ENCODE measurements at regions not wholly inside any gene's neighbourhood (a gene's known extent, or its start where the extent isn't known, plus 50 kb on each side); places are given as distances from the start of the nearest gene placed in this dataset.

DNA sequence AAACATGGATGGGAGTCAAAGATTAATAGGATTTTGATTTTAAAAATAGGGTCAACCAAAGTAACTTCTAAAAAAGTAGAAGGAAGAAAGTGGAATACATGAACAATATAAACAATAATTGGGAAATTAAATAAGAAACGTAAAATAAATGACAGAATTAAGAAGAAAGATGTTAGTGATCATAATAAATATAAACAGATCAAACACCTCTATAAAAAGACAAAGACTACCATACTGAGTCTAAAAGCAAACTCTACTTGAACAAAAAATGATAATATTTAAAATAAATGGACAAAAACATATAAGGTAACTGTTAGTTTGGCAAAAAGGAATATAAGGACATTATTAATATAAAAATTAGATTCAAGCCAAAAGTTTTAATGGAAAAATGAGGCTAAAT, 57.7 kb upstream of the ZNF618 start:
- no peak for DNase-seq (ENCODE audit: low spot score in 2 of 2)
- no peak overlapping the region for H3K4me3 ChIP-seq

GRCh38 chr9:113822315-113822714, 53.8 kb upstream of the ZNF618 start:
- Histone ChIP-seq H3K27me3 (no peaks in the 10 kb centered on the region), H3K4me3 (no peak overlapping the region), H3K27ac (no peak overlapping the region), H3K36me3 (no peaks in the 10 kb centered on the region), H3K9me3 (no peaks in the 10 kb centered on the region), H3K4me1 (no peaks in the 10 kb centered on the region)
- no peak for TF ChIP-seq EP300 (IDR thresholded peaks at IDR 0.05)
- no peak for TF ChIP-seq POLR2AphosphoS5 (IDR thresholded peaks at IDR 0.05)
- TF ChIP-seq, protein P1, sequence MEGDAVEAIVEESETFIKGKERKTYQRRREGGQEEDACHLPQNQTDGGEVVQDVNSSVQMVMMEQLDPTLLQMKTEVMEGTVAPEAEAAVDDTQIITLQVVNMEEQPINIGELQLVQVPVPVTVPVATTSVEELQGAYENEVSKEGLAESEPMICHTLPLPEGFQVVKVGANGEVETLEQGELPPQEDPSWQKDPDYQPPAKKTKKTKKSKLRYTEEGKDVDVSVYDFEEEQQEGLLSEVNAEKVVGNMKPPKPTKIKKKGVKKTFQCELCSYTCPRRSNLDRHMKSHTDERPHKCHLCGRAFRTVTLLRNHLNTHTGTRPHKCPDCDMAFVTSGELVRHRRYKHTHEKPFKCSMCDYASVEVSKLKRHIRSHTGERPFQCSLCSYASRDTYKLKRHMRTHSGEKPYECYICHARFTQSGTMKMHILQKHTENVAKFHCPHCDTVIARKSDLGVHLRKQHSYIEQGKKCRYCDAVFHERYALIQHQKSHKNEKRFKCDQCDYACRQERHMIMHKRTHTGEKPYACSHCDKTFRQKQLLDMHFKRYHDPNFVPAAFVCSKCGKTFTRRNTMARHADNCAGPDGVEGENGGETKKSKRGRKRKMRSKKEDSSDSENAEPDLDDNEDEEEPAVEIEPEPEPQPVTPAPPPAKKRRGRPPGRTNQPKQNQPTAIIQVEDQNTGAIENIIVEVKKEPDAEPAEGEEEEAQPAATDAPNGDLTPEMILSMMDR (IDR thresholded peaks at IDR 0.05), result no peak
- no peak for TF ChIP-seq POLR2A (IDR thresholded peaks at IDR 0.05)
- WGBS, result 84% methylated on average over 2 of the region's 2 CpGs
- DNase-seq (ENCODE audit: low spot score in 2 of 2), result no peak

More for the DNA sequence above, 57.7 kb upstream of the ZNF618 start:
- H3K27me3 ChIP-seq, result peaks cover 3% of the 10 kb centered on the region
- H3K27ac ChIP-seq, result no peak overlapping the region
- no peaks in the 10 kb centered on the region for H3K9me3 ChIP-seq
- TF ChIP-seq, protein P1 (IDR thresholded peaks at IDR 0.05), result no peak
- TF ChIP-seq POLR2AphosphoS5 (IDR thresholded peaks at IDR 0.05) (no peak), POLR2A (IDR thresholded peaks at IDR 0.05) (no peak), EP300 (IDR thresholded peaks at IDR 0.05) (no peak)
- no peaks in the 10 kb centered on the region for H3K4me1 ChIP-seq
- no peaks in the 10 kb centered on the region for H3K36me3 ChIP-seq
- 82% methylated on average over 1 of the region's 1 CpG for WGBS

GRCh38 chr9:113823421-113823820, 52.7 kb upstream of the ZNF618 start:
- H3K27me3 ChIP-seq, result no peaks in the 10 kb centered on the region
- H3K4me1 ChIP-seq, result peaks cover 2% of the 10 kb centered on the region
- no peak overlapping the region for H3K27ac ChIP-seq
- DNase-seq (ENCODE audit: low spot score in 2 of 2), result no peak
- TF ChIP-seq POLR2A (IDR thresholded peaks at IDR 0.05) (no peak), POLR2AphosphoS5 (IDR thresholded peaks at IDR 0.05) (no peak), EP300 (IDR thresholded peaks at IDR 0.05) (no peak)
- TF ChIP-seq, protein P1 (IDR thresholded peaks at IDR 0.05), result no peak
- H3K4me3 ChIP-seq, result no peak overlapping the region
- no peaks in the 10 kb centered on the region for H3K36me3 ChIP-seq
- H3K9me3 ChIP-seq, result no peaks in the 10 kb centered on the region
- 100% methylated on average over 1 of the region's 1 CpG for WGBS

Measured in suprapubic skin (tissue), 4 donors.